ENCODE measurements at regions not wholly inside any gene's neighbourhood (a gene's known extent, or its start where the extent isn't known, plus 50 kb on each side); places are given as distances from the start of the nearest gene placed in this dataset.
A peak's percentile ranks its signal among the peaks of the same experiment; 100 is the strongest.
"Not testable (repeated sequence)": the region's sequence is repeated elsewhere in the genome, so short reads cannot be mapped to it uniquely, and the experiment has no call there.

GRCh38 chr1:144140243-144140642, 168.5 kb upstream of the FAM72C start:
- H3K27ac Mint-ChIP-seq (ENCODE audit: low read depth); H3K36me3 Mint-ChIP-seq (ENCODE audit: insufficient read depth); H3K4me1 Mint-ChIP-seq; ATAC-seq (replicated peaks; ENCODE audit: extremely low read depth, poor library complexity, severe bottlenecking); H3K4me3 Mint-ChIP-seq; H3K27me3 Mint-ChIP-seq; DNase-seq (ENCODE audit: low spot score in 2 of 2); H3K9me3 Mint-ChIP-seq: not testable (repeated sequence)

GRCh38 chr1:144105006-144105405, 133.2 kb upstream of the FAM72C start:
- not testable (repeated sequence) for H3K36me3 Mint-ChIP-seq (ENCODE audit: insufficient read depth); H3K4me3 Mint-ChIP-seq; H3K27me3 Mint-ChIP-seq; H3K9me3 Mint-ChIP-seq; ATAC-seq (replicated peaks; ENCODE audit: extremely low read depth, poor library complexity, severe bottlenecking); H3K27ac Mint-ChIP-seq (ENCODE audit: low read depth); H3K4me1 Mint-ChIP-seq; DNase-seq (ENCODE audit: low spot score in 2 of 2)

GRCh38 chr1:144104000-144104677, 132.4 kb upstream of the FAM72C start:
- peak; percentile 55 to 62 for DNase-seq (ENCODE audit: low spot score in 2 of 2)
- H3K27me3 Mint-ChIP-seq; H3K9me3 Mint-ChIP-seq; ATAC-seq (replicated peaks; ENCODE audit: extremely low read depth, poor library complexity, severe bottlenecking); H3K4me3 Mint-ChIP-seq; H3K27ac Mint-ChIP-seq (ENCODE audit: low read depth); H3K4me1 Mint-ChIP-seq; H3K36me3 Mint-ChIP-seq (ENCODE audit: insufficient read depth): not testable (repeated sequence)

- H3K4me1 Mint-ChIP-seq; H3K9me3 Mint-ChIP-seq; H3K4me3 Mint-ChIP-seq; H3K27ac Mint-ChIP-seq (ENCODE audit: low read depth); H3K27me3 Mint-ChIP-seq; H3K36me3 Mint-ChIP-seq (ENCODE audit: insufficient read depth): not testable (repeated sequence)
- DNase-seq (ENCODE audit: low spot score in 2 of 2): peak; percentile 50 to 70
- ATAC-seq (replicated peaks; ENCODE audit: extremely low read depth, poor library complexity, severe bottlenecking): peak; percentile 18
Measured at GRCh38 chr1:144103156-144103880, 131.5 kb upstream of the FAM72C start.

- not testable (repeated sequence) for H3K27me3 Mint-ChIP-seq; H3K27ac Mint-ChIP-seq (ENCODE audit: low read depth); H3K4me3 Mint-ChIP-seq; H3K4me1 Mint-ChIP-seq; H3K9me3 Mint-ChIP-seq; H3K36me3 Mint-ChIP-seq (ENCODE audit: insufficient read depth)
- peak in 1 of 2 donors; percentile 11 for DNase-seq (ENCODE audit: low spot score in 2 of 2)
- peak; percentile 13 for ATAC-seq (replicated peaks; ENCODE audit: extremely low read depth, poor library complexity, severe bottlenecking)
Measured at GRCh38 chr1:144102046-144102745, 130.4 kb upstream of the FAM72C start.

GRCh38 chr1:144101397-144102045, 129.7 kb upstream of the FAM72C start:
- Mint-ChIP-seq H3K9me3 (no peaks in the 10 kb centered on the region), H3K4me3 (no peak overlapping the region), H3K4me1 (no peaks in the 10 kb centered on the region), H3K27me3 (no peaks in the 10 kb centered on the region), H3K27ac (ENCODE audit: low read depth) (no peak overlapping the region), H3K36me3 (ENCODE audit: insufficient read depth) (peaks cover 2% of the 10 kb centered on the region)
- ATAC-seq (replicated peaks; ENCODE audit: extremely low read depth, poor library complexity, severe bottlenecking) (no peak), DNase-seq (ENCODE audit: low spot score in 2 of 2) (peak; percentile 14 to 17)

GRCh38 chr1:144077167-144077841, 105.5 kb upstream of the FAM72C start:
- not testable (repeated sequence) for H3K36me3 Mint-ChIP-seq (ENCODE audit: insufficient read depth); H3K27ac Mint-ChIP-seq (ENCODE audit: low read depth); H3K27me3 Mint-ChIP-seq; H3K4me1 Mint-ChIP-seq; H3K9me3 Mint-ChIP-seq; ATAC-seq (replicated peaks; ENCODE audit: extremely low read depth, poor library complexity, severe bottlenecking)
- DNase-seq (ENCODE audit: low spot score in 2 of 2): peak in 1 of 2 donors; percentile 47
- H3K4me3 Mint-ChIP-seq: peak overlapping the region; percentile 52

GRCh38 chr1:144076646-144077045, 104.9 kb upstream of the FAM72C start:
- H3K27ac Mint-ChIP-seq (ENCODE audit: low read depth); H3K4me1 Mint-ChIP-seq; DNase-seq (ENCODE audit: low spot score in 2 of 2); ATAC-seq (replicated peaks; ENCODE audit: extremely low read depth, poor library complexity, severe bottlenecking); H3K27me3 Mint-ChIP-seq; H3K4me3 Mint-ChIP-seq; H3K9me3 Mint-ChIP-seq; H3K36me3 Mint-ChIP-seq (ENCODE audit: insufficient read depth): not testable (repeated sequence)

- H3K27ac Mint-ChIP-seq (ENCODE audit: low read depth); ATAC-seq (replicated peaks; ENCODE audit: extremely low read depth, poor library complexity, severe bottlenecking); H3K4me3 Mint-ChIP-seq; H3K4me1 Mint-ChIP-seq; H3K36me3 Mint-ChIP-seq (ENCODE audit: insufficient read depth); H3K27me3 Mint-ChIP-seq; H3K9me3 Mint-ChIP-seq; DNase-seq (ENCODE audit: low spot score in 2 of 2): not testable (repeated sequence)
Measured at GRCh38 chr1:144070394-144071053, 98.7 kb upstream of the FAM72C start.

GRCh38 chr1:144067042-144067441, 95.3 kb upstream of the FAM72C start:
- not testable (repeated sequence) for H3K36me3 Mint-ChIP-seq (ENCODE audit: insufficient read depth); H3K27ac Mint-ChIP-seq (ENCODE audit: low read depth); DNase-seq (ENCODE audit: low spot score in 2 of 2); H3K9me3 Mint-ChIP-seq; ATAC-seq (replicated peaks; ENCODE audit: extremely low read depth, poor library complexity, severe bottlenecking); H3K27me3 Mint-ChIP-seq; H3K4me3 Mint-ChIP-seq; H3K4me1 Mint-ChIP-seq

GRCh38 chr1:144066071-144066813, 94.5 kb upstream of the FAM72C start:
- not testable (repeated sequence) for H3K9me3 Mint-ChIP-seq; H3K36me3 Mint-ChIP-seq (ENCODE audit: insufficient read depth); ATAC-seq (replicated peaks; ENCODE audit: extremely low read depth, poor library complexity, severe bottlenecking); H3K4me1 Mint-ChIP-seq; DNase-seq (ENCODE audit: low spot score in 2 of 2); H3K27ac Mint-ChIP-seq (ENCODE audit: low read depth); H3K4me3 Mint-ChIP-seq; H3K27me3 Mint-ChIP-seq
